A549 (cell line): ENCODE measurements at regions not wholly inside any gene's neighbourhood (a gene's known extent, or its start where the extent isn't known, plus 50 kb on each side); places are given as distances from the start of the nearest gene placed in this dataset.
"Not testable (repeated sequence)": the region's sequence is repeated elsewhere in the genome, so short reads cannot be mapped to it uniquely, and the experiment has no call there.

Experiments used
- ATAC-seq, 2 experiments: fragments of 200-7000 bp in 1 of 2; fragments of >200 bp in 1 of 2; cut with Nextera tagmentation in 1 of 2; cut with Tn5 transposase in 1 of 2; 3 replicates each; pipeline versions ENCODE4 v1.8.0 to v1.9.1; 2018 to 2020; ENCODE audit warnings: mild to moderate bottlenecking in 1 of 2, moderate library complexity in 1 of 2
- CTCF ChIA-PET: fragments of 300-600 bp; sonication (Branson Sonifier 250); formaldehyde crosslinking; extraction: SDS; loops from one replicate; lab custom pipeline; 2021; ENCODE audit warnings: antibody characterized with exemption, inconsistent platforms; lab: Yijun Ruan, JAX
- POLR2A ChIA-PET: fragments of 350-600 bp; formaldehyde crosslinking; extraction: SDS; loops from one replicate; lab custom pipeline; 2021; ENCODE audit warnings: antibody characterized with exemption, inconsistent platforms; lab: Yijun Ruan, JAX
- DNase-seq, 2 experiments: peaks; one replicate each; pipeline versions ENCODE4 v3.0.0 to v3.0.0-alpha.2; 2011 to 2016; ENCODE audit warnings: low read depth in 1 of 2, low spot score in 1 of 2
- FAIRE-seq: peaks from 2 replicates; lab custom pipeline; 2011; peaks lifted over from hg19 to GRCh38; lab: Jason Lieb, UNC
- H3K27ac ChIP-seq, 2 experiments: fragments of >200 bp; sonication (Bioruptor Twin); formaldehyde crosslinking; 3 replicates each; pipeline ENCODE4 v1.5.1; 2016 to 2017
- H3K4me1 ChIP-seq: fragments of >200 bp; sonication (Bioruptor Twin); formaldehyde crosslinking; 3 replicates; pipeline ENCODE4 v1.6.1; 2016
- H3K4me2 ChIP-seq: fragments of >200 bp; sonication (Bioruptor Twin); formaldehyde crosslinking; 3 replicates; pipeline ENCODE4 v1.6.1; 2016
- H3K4me3 ChIP-seq: fragments of >200 bp; sonication (Bioruptor Twin); formaldehyde crosslinking; 3 replicates; pipeline ENCODE4 v1.5.1; 2016
- H3K9me3 ChIP-seq: fragments of >200 bp; sonication (Bioruptor Twin); formaldehyde crosslinking; 3 replicates; pipeline ENCODE4 v1.6.1; 2016
- CTCF ChIP-seq: fragments of >200 bp; sonication (Bioruptor Twin); formaldehyde crosslinking; IDR thresholded peaks from 3 replicates; pipeline ENCODE4 v1.5.1; 2016
- EHF ChIP-seq: fragments of 250-450 bp; sonication (Bioruptor Pico); IDR thresholded peaks from 2 replicates; pipeline ENCODE4 v1.5.0; 2020; ENCODE audit warnings: mild to moderate bottlenecking
- ELK1 ChIP-seq: fragments of 150-350 bp; IDR thresholded peaks from 2 replicates; pipeline ENCODE4 v1.6.1; 2014; ENCODE audit warnings: low read depth, mild to moderate bottlenecking, low read length
- ESRRA ChIP-seq: fragments of 150-350 bp; IDR thresholded peaks from 2 replicates; pipeline ENCODE4 v1.6.1; 2014; ENCODE audit warnings: mild to moderate bottlenecking, low read length, borderline replicate concordance
- GATA3 ChIP-seq: IDR thresholded peaks from 2 replicates; pipeline ENCODE4 v1.6.1; 2012; ENCODE audit warnings: borderline replicate concordance
- HDAC2 ChIP-seq: fragments of 200-600 bp; sonication (generic); IDR thresholded peaks from 2 replicates; pipeline ENCODE4 v1.6.1; 2016
- HOXA7 ChIP-seq: fragments of 250-450 bp; sonication (Bioruptor Pico); IDR thresholded peaks from 2 replicates; pipeline ENCODE4 v1.5.0; 2020; ENCODE audit warnings: mild to moderate bottlenecking, moderate library complexity
- HOXB13 ChIP-seq: fragments of 250-450 bp; sonication (Bioruptor Pico); IDR thresholded peaks from 2 replicates; pipeline ENCODE4 v1.5.0; 2020; ENCODE audit warnings: low read depth, mild to moderate bottlenecking, moderate library complexity
- JUNB ChIP-seq: fragments of >200 bp; sonication (Bioruptor Twin); formaldehyde crosslinking; IDR thresholded peaks from 2 replicates; pipeline ENCODE4 v1.6.1; 2016
- MYC ChIP-seq: IDR thresholded peaks from 2 replicates; pipeline ENCODE4 v1.6.1; 2012; ENCODE audit warnings: mild to moderate bottlenecking, inconsistent platforms, low read length, improper control_type of control experiment, borderline replicate concordance
- POLR2AphosphoS2 ChIP-seq: conservative IDR thresholded peaks from 2 replicates; pipeline ENCODE4 v1.6.1; 2012; ENCODE audit warnings: low read length, improper control_type of control experiment, inconsistent platforms
- RCOR1 ChIP-seq: fragments of 150-350 bp; IDR thresholded peaks from 2 replicates; pipeline ENCODE4 v1.6.1; 2014; ENCODE audit warnings: antibody characterized with exemption, low read length, low read depth
- RNF2 ChIP-seq: fragments of 200-600 bp; sonication (generic); IDR thresholded peaks from 2 replicates; pipeline ENCODE4 v1.6.1; 2016; ENCODE audit warnings: low read depth, mild to moderate bottlenecking, antibody characterized with exemption, moderate library complexity, borderline replicate concordance
- SMC3 ChIP-seq: fragments of >200 bp; sonication (Bioruptor Twin); formaldehyde crosslinking; IDR thresholded peaks from 3 replicates; pipeline ENCODE4 v1.6.1; 2018; ENCODE audit warnings: inconsistent platforms
- TFCP2L1 ChIP-seq: fragments of 250-450 bp; sonication (Bioruptor Pico); IDR thresholded peaks from 2 replicates; pipeline ENCODE4 v1.5.0; 2021; ENCODE audit warnings: mild to moderate bottlenecking
- ZFP36 ChIP-seq: fragments of 450-650 bp; IDR thresholded peaks from 2 replicates; pipeline ENCODE4 v1.6.1; 2014; ENCODE audit warnings: borderline replicate concordance; ENCODE audit not compliant: partially characterized antibody
- ZNF302 ChIP-seq: fragments of 250-450 bp; sonication (Bioruptor Pico); IDR thresholded peaks from 2 replicates; pipeline ENCODE4 v1.9.0; 2021; ENCODE audit warnings: inconsistent platforms, mild to moderate bottlenecking, moderate library complexity
- WGBS: methylation state at CpG from one replicate; pipeline ENCODE4 v1.1.6; 2017; ENCODE audit errors: missing lambda C conversion rate; 5-methylcytosine and 5-hydroxymethylcytosine counted together
- TF ChIP-seq, protein P1 (sequence below): IDR thresholded peaks from 2 replicates; pipeline ENCODE4 v1.6.1; 2012
- TF ChIP-seq, protein P2 (sequence below): fragments of >200 bp; sonication (Bioruptor Twin); formaldehyde crosslinking; IDR thresholded peaks from 3 replicates; pipeline ENCODE4 v1.6.1; 2016
- TF ChIP-seq, protein P3 (sequence below): IDR thresholded peaks from 2 replicates; pipeline ENCODE4 v1.6.1; 2012

DNA sequence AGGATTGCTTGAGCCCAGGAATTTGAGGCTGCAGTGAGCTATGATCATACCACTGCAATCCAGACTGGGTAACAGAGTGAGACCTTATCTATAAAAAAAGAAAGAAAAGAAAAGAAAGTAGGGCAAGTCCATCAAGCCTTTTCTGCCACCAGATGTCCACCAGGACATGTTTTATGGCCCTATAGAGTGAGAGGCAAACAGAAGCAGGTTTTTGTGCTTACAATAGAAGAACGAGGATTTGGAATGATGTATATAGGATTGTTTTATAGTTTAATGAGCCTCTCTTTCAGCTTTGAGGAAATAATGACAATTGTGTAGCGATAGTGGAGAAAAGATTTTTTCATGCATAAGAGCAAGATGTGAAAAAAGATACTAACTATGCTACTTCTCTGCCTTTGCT lies 480.5 kb downstream of the KLF12 start (continued):
- TF ChIP-seq CTCF: no peak
- TF ChIP-seq HOXA7 (CRISPR knock-in tag): no peak
- TF ChIP-seq ELK1: no peak
- no peak for TF ChIP-seq TFCP2L1

DNA sequence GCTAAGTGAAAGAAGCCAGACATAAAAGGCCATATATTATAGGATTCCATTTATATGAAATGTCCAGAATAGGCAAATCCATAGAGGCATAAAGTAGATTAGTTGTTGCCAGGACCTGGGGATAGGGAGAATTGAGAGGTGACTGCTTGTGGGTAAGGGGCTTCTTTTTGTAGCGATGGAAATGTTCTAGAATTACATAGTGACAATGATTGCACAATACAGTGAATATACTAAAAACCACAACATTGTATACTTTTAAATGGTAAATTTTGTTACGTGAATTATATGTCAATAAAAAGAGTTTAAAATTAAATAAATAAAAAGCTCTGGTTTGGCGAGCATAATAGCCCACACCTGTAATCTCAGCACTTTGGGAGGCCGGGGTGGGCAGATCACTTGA lies 486.8 kb downstream of the KLF12 start:
- FAIRE-seq: no peak

GRCh38 chr13:73640476-73641179 lies 493.6 kb downstream of the KLF12 start:
- H3K4me2 ChIP-seq, CTCF ChIA-PET, DNase-seq, POLR2A ChIA-PET, H3K4me1 ChIP-seq, H3K9me3 ChIP-seq, H3K27ac ChIP-seq, FAIRE-seq, ATAC-seq, H3K4me3 ChIP-seq: not testable (repeated sequence)
- WGBS: 77% methylated on average over 29 of the region's 30 CpGs

More for the DNA sequence above, 486.8 kb downstream of the KLF12 start:
- TF ChIP-seq ZFP36: no peak
- no peak for TF ChIP-seq JUNB
- TF ChIP-seq SMC3: no peak
- no peak for TF ChIP-seq HDAC2
- ChIA-PET POLR2A (no interaction called here), CTCF (no interaction called here)
- DNase-seq (no peak), ATAC-seq (no peak)
- H3K27ac ChIP-seq: no peak overlapping the region
- no peak overlapping the region for H3K4me3 ChIP-seq
- no peaks in the 10 kb centered on the region for H3K9me3 ChIP-seq
- H3K4me2 ChIP-seq: no peak overlapping the region
- H3K4me1 ChIP-seq: no peaks in the 10 kb centered on the region
- 71% methylated on average over 4 of the region's 4 CpGs for WGBS

DNA sequence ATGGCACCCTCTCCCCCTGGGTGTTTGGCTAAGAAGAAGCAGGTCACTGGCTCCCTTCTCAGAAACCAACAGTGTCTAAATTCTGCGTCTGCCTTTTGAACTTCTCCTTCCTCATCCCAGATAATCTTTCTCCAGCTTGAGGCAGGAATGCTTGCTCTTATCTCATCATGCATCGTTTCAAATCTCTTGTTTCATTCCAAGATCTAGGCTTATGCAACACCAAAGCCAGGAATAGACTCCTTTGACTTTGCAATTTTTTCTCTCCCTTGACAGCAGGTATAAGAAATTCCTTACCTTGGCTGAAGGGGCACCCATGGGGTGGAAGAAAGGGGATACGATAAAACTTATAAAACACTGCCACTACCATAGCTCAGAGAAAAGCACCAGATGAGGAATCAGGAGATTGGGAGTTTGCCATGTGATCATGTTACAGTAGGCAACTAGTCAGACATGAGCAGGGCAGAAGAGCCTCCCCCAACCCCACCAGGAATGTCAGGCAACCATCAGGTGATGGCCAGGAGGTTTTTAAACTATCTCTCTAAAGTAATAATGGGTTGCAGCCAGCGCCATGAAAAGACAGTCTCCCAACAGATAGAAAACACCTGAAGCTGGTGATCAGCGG lies 498.9 kb downstream of the KLF12 start:
- Histone ChIP-seq H3K4me1 (no peaks in the 10 kb centered on the region), H3K9me3 (no peaks in the 10 kb centered on the region), H3K4me3 (no peak overlapping the region), H3K27ac (no peak overlapping the region), H3K4me2 (no peak overlapping the region)
- ChIA-PET POLR2A (no interaction called here), CTCF (no interaction called here)
- no peak for DNase-seq
- FAIRE-seq: no peak
- TF ChIP-seq ESRRA (no peak), RNF2 (no peak), ZNF302 (no peak), POLR2AphosphoS2 (no peak), EHF (CRISPR knock-in tag) (no peak), MYC (no peak), RCOR1 (no peak), GATA3 (no peak), HOXB13 (CRISPR knock-in tag) (no peak), ZFP36 (no peak)
- TF ChIP-seq, protein P1, sequence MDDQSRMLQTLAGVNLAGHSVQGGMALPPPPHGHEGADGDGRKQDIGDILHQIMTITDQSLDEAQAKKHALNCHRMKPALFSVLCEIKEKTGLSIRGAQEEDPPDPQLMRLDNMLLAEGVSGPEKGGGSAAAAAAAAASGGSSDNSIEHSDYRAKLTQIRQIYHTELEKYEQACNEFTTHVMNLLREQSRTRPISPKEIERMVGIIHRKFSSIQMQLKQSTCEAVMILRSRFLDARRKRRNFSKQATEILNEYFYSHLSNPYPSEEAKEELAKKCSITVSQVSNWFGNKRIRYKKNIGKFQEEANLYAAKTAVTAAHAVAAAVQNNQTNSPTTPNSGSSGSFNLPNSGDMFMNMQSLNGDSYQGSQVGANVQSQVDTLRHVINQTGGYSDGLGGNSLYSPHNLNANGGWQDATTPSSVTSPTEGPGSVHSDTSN: no peak
- TF ChIP-seq, protein P2, sequence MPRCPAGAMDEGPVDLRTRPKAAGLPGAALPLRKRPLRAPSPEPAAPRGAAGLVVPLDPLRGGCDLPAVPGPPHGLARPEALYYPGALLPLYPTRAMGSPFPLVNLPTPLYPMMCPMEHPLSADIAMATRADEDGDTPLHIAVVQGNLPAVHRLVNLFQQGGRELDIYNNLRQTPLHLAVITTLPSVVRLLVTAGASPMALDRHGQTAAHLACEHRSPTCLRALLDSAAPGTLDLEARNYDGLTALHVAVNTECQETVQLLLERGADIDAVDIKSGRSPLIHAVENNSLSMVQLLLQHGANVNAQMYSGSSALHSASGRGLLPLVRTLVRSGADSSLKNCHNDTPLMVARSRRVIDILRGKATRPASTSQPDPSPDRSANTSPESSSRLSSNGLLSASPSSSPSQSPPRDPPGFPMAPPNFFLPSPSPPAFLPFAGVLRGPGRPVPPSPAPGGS: no peak
- TF ChIP-seq, protein P3, sequence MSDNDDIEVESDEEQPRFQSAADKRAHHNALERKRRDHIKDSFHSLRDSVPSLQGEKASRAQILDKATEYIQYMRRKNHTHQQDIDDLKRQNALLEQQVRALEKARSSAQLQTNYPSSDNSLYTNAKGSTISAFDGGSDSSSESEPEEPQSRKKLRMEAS: no peak
- ATAC-seq: no peak
- 76% methylated on average over 5 of the region's 5 CpGs for WGBS
